ENCODE measurements at regions not wholly inside any gene's neighbourhood (a gene's known extent, or its start where the extent isn't known, plus 50 kb on each side); places are given as distances from the start of the nearest gene placed in this dataset.

- Histone ChIP-seq H3K4me1 (replicated peaks in 1 of 4; ENCODE audit: control insufficient read depth in 3 of 4, insufficient read depth in 4 of 4, low read length in 3 of 4) (no peaks in the 10 kb centered on the region), H2BK12ac (ENCODE audit: low read depth, low read length) (no peak overlapping the region), H3K9me3 (ENCODE audit: insufficient read depth in 2 of 2, low read depth in 1 of 2, low read length in 1 of 2) (no peaks in the 10 kb centered on the region), H3K23ac (ENCODE audit: insufficient read length) (no peak overlapping the region), H2BK5ac (ENCODE audit: low read depth, low read length) (no peak overlapping the region), H2BK120ac (replicated peaks; ENCODE audit: low read depth, low read length) (no peak overlapping the region), H4K20me1 (replicated peaks in 1 of 2; ENCODE audit: control insufficient read depth in 1 of 2, insufficient read depth in 2 of 2, low read length in 2 of 2) (no peaks in the 10 kb centered on the region), H3K79me2 (ENCODE audit: control insufficient read depth in 1 of 2, insufficient read depth in 2 of 2, low read length in 2 of 2) (no peaks in the 10 kb centered on the region), H3K23me2 (ENCODE audit: low read depth, low read length) (no peaks in the 10 kb centered on the region), H3K27me3 (replicated peaks in 1 of 4; ENCODE audit: control insufficient read depth in 3 of 4, extremely low read depth in 1 of 4, insufficient read depth in 3 of 4, low read length in 3 of 4) (no peaks in the 10 kb centered on the region), H3K14ac (ENCODE audit: insufficient read length) (no peak overlapping the region), H2BK15ac (ENCODE audit: low read length) (no peak overlapping the region), H3K56ac (replicated peaks; ENCODE audit: insufficient read length, low read depth, low read length) (no peak overlapping the region), H2AK5ac (ENCODE audit: low read depth, low read length) (no peak overlapping the region), H3K4ac (replicated peaks; ENCODE audit: insufficient read length, low read depth, low read length) (no peak overlapping the region), H3K36me3 (ENCODE audit: control insufficient read depth in 2 of 4, insufficient read depth in 4 of 4, low read length in 3 of 4) (no peaks in the 10 kb centered on the region), H2BK20ac (ENCODE audit: low read length) (no peak overlapping the region), H3K4me3 (ENCODE audit: extremely low read depth in 1 of 4, insufficient read depth in 2 of 4, low read depth in 3 of 4, low read length in 4 of 4) (no peak overlapping the region), H3K79me1 (ENCODE audit: low read depth, low read length) (no peaks in the 10 kb centered on the region), H4K91ac (replicated peaks; ENCODE audit: insufficient read length, low read length) (no peak overlapping the region), H4K5ac (ENCODE audit: insufficient read length, low read depth, low read length) (no peak overlapping the region), H2AFZ (ENCODE audit: low read length) (no peak overlapping the region), H3K9ac (replicated peaks in 1 of 4; ENCODE audit: extremely low read depth in 1 of 4, low read depth in 3 of 4, low read length in 3 of 4) (no peak overlapping the region), H3K18ac (ENCODE audit: extremely low read depth, low read length) (no peak overlapping the region), H3K27ac (ENCODE audit: low read depth, low read length) (no peak overlapping the region), H4K8ac (ENCODE audit: extremely low read depth, insufficient read depth, low read length) (no peak overlapping the region), H3K4me2 (ENCODE audit: insufficient read depth in 1 of 2, low read depth in 2 of 2, low read length in 2 of 2) (no peak overlapping the region)
- TF ChIP-seq ATF2 (IDR thresholded peaks at IDR 0.05; ENCODE audit: low read length): no peak
- TF ChIP-seq TAF7 (optimal IDR thresholded peaks at IDR 0.05; ENCODE audit: borderline replicate concordance, low read depth, low read length): no peak
- ChIA-PET CTCF (ENCODE audit: partially characterized antibody) (no interaction called here), POLR2A (ENCODE audit: partially characterized antibody) (no interaction called here)
- no peak for FAIRE-seq
- DNase-seq (ENCODE audit: low read depth in 1 of 2, low spot score in 2 of 2): no peak
Measured at GRCh38 chr5:101112645-101113044, 209.6 kb upstream of the ST8SIA4 start.

Measured in H1 (cell line).